Stomach (tissue), 8 donors: ENCODE measurements at regions not wholly inside any gene's neighbourhood (a gene's known extent, or its start where the extent isn't known, plus 50 kb on each side); places are given as distances from the start of the nearest gene placed in this dataset.

Experiments used
- DNase-seq, 2 donors: peaks; one replicate each; pipeline versions ENCODE4 v3.0.0 to v3.0.0-alpha.2; 2013 to 2019
- H3K27ac ChIP-seq, 5 donors: fragments of 200-600 bp in 4 of 5; sonication (generic) in 4 of 5; one replicate each; pipeline ENCODE4 v1.5.1; 2013 to 2019; ENCODE audit warnings: mild to moderate bottlenecking in 1 of 5, moderate library complexity in 1 of 5
- H3K27me3 ChIP-seq, 3 donors: fragments of 200-600 bp; sonication (generic); one replicate each; pipeline ENCODE4 v1.5.1; 2017 to 2019; ENCODE audit warnings: mixed run types in 1 of 3
- H3K36me3 ChIP-seq, 4 donors: fragments of 200-600 bp; sonication (generic); 1 replicate in 3 of 4; 2 replicates in 1 of 4; pipeline ENCODE4 v1.5.1; 2016 to 2019
- H3K4me1 ChIP-seq, 4 donors: fragments of 200-600 bp; sonication (generic); one replicate each; pipeline ENCODE4 v1.5.1; 2016 to 2019
- H3K4me3 ChIP-seq, 4 donors: fragments of 200-600 bp; sonication (generic) in 3 of 4; one replicate each; pipeline ENCODE4 v1.5.1; 2016 to 2019; ENCODE audit warnings: mild to moderate bottlenecking in 1 of 4
- H3K9me3 ChIP-seq, 4 donors: fragments of 200-600 bp; sonication (generic); one replicate each; pipeline ENCODE4 v1.5.1; 2016 to 2019
- EP300 ChIP-seq: sonication (generic); formaldehyde crosslinking; IDR thresholded peaks from one replicate; pipeline ENCODE4 v1.6.1; 2017; ENCODE audit warnings: antibody characterized with exemption
- POLR2A ChIP-seq, 4 donors: fragments of 450-650 bp; IDR thresholded peaks; one replicate each; pipeline ENCODE4 v1.6.1; 2016; ENCODE audit warnings: antibody characterized with exemption in 4 of 4, control low read depth in 2 of 4, mild to moderate bottlenecking in 1 of 4, moderate library complexity in 1 of 4
- POLR2AphosphoS5 ChIP-seq, 3 donors: sonication (generic); formaldehyde crosslinking; IDR thresholded peaks; one replicate each; pipeline ENCODE4 v1.6.1; 2016; ENCODE audit warnings: antibody characterized with exemption in 3 of 3
- WGBS, 5 donors: extraction: QIAGEN DNeasy Blood & Tissue Kit in 3 of 5; methylation state at CpG; one replicate each; pipeline versions ENCODE4 v1.1.5 to v1.1.7; 2013 to 2018; 5-methylcytosine and 5-hydroxymethylcytosine counted together
- intact Hi-C: fragments of 100-400 bp; cut with DNase I; formaldehyde crosslinking; loops from one replicate; pipeline ENCODE4 v1.15.1; 2023; ENCODE audit warnings: low total_unique reads
- TF ChIP-seq, protein P1 (sequence below), 7 experiments: fragments of 450-650 bp in 4 of 7; fragments of 200-600 bp in 3 of 7; sonication (generic) in 3 of 7; IDR thresholded peaks; one replicate each; pipeline ENCODE4 v1.5.1; 2016 to 2019; ENCODE audit warnings: antibody characterized with exemption in 7 of 7, control low read depth in 2 of 7, mild to moderate bottlenecking in 1 of 7
- donor health status: healthy with polysubstance abuse.
- donor health status: Bipolar disorder and iron deficiency.
- donor health status: healthy.

DNA sequence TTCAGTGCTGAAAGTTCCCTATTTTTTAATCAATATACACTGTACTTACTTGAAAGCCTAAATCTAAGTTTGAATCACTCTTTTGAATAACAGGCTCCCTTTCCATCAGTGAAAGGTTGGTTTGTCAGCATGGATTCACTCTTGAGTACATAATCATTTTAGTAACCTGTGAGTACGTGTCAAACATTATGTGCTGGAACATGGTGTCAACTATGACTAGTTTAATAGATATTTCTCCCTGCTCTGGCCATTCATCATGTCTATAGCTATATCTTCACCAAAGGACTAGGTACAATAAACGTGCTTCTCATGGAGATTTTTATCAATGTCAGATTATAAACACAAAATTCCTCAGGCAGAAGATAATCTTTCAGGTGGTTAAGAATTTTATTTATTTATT, 61.7 kb upstream of the MDFIC start:
- TF ChIP-seq, protein P1, sequence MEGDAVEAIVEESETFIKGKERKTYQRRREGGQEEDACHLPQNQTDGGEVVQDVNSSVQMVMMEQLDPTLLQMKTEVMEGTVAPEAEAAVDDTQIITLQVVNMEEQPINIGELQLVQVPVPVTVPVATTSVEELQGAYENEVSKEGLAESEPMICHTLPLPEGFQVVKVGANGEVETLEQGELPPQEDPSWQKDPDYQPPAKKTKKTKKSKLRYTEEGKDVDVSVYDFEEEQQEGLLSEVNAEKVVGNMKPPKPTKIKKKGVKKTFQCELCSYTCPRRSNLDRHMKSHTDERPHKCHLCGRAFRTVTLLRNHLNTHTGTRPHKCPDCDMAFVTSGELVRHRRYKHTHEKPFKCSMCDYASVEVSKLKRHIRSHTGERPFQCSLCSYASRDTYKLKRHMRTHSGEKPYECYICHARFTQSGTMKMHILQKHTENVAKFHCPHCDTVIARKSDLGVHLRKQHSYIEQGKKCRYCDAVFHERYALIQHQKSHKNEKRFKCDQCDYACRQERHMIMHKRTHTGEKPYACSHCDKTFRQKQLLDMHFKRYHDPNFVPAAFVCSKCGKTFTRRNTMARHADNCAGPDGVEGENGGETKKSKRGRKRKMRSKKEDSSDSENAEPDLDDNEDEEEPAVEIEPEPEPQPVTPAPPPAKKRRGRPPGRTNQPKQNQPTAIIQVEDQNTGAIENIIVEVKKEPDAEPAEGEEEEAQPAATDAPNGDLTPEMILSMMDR (IDR thresholded peaks at IDR 0.05), result no peak
- TF ChIP-seq POLR2A (IDR thresholded peaks at IDR 0.05), result no peak
- Histone ChIP-seq H3K4me1 (no peaks in the 10 kb centered on the region), H3K4me3 (no peak overlapping the region), H3K27ac (no peak overlapping the region), H3K27me3 (no peaks in the 10 kb centered on the region), H3K36me3 (no peaks in the 10 kb centered on the region), H3K9me3 (no peaks in the 10 kb centered on the region)
- intact Hi-C loops, result no loop called here
- DNase-seq, result no peak
- 61 to 69% (median 67%) methylated on average over 2 of the region's 2 CpGs for WGBS, 5 donors

DNA sequence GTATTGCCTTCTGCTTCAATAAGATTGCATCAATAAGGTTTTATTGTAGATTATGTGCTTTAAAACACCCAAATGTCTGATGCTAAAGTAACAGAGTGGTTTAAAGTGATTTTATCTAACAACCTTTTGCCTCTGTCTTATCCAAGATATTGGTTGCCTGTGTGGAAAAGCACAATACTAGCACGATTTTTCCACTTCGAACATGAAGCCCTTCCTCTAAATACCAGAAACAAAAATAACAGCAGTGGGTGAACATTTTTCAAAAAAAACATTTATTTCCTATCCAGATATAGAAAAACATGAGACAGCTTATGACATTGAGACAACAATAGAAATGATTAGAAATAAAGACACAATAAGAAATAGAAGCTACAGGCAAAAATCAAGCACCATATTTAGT, 59.5 kb upstream of the MDFIC start:
- Histone ChIP-seq H3K36me3 (no peaks in the 10 kb centered on the region), H3K9me3 (no peaks in the 10 kb centered on the region), H3K27ac (no peak overlapping the region), H3K27me3 (no peaks in the 10 kb centered on the region), H3K4me1 (no peaks in the 10 kb centered on the region), H3K4me3 (no peak overlapping the region)
- TF ChIP-seq EP300, result no peak
- TF ChIP-seq, protein P1 (IDR thresholded peaks at IDR 0.05), result no peak
- no peak for TF ChIP-seq POLR2AphosphoS5 (IDR thresholded peaks at IDR 0.05)
- no peak for TF ChIP-seq POLR2A (IDR thresholded peaks at IDR 0.05)
- no peak for DNase-seq
- intact Hi-C loops, result no loop called here
- 80 to 85% (median 85%) methylated on average over 2 of the region's 2 CpGs for WGBS, 5 donors

DNA sequence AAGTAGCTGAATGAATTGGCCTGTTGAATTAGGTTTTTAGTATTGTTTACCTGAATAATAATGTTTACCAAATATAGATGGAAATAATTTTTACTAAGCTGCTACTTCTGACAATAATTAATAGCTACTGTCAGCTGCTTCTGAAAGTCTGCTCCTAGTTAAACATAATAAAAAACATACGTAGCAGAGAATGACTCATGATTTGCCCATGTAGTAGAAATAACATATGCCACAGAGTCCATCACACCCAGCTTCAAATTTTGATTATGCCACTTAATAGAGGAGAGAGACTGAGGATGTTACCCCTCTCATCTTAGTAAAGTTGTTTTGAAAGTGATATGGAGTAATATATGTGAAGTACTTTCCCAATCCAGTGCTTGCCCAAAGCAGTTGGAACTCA, 57.6 kb upstream of the MDFIC start:
- intact Hi-C loops, result no loop called here
- TF ChIP-seq, protein P1 (IDR thresholded peaks at IDR 0.05), result no peak
- no peak for TF ChIP-seq EP300
- no peak for TF ChIP-seq POLR2A (IDR thresholded peaks at IDR 0.05)
- TF ChIP-seq POLR2AphosphoS5 (IDR thresholded peaks at IDR 0.05), result no peak
- 43 to 64% (median 60%) methylated on average over 1 of the region's 1 CpG for WGBS, 5 donors

DNA sequence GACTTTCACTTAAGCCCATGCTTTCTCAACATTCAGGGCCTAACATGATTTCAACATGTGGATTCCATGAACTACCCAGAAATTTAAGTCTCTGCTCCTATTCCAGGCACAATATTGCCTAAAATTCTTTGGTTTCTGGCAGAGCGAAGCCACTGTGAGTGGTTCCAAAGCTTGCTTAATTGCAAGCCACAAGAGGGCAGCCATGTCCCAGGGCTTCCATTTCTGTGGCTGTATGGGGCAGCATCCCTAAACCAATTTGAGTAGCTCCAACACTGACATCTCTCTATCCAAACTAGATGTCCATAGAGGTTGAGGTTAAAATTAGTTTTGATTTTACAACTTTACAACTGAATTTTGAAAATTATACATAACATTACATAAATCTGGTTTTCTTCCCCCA, 56.3 kb upstream of the MDFIC start:
- no peaks in the 10 kb centered on the region for H3K9me3 ChIP-seq
- TF ChIP-seq, protein P1 (IDR thresholded peaks at IDR 0.05), result peak in 5 of 7 experiments; percentile 24 to 52 (median 40)
- no peak for TF ChIP-seq POLR2A (IDR thresholded peaks at IDR 0.05)
- no peak for TF ChIP-seq EP300
- TF ChIP-seq POLR2AphosphoS5 (IDR thresholded peaks at IDR 0.05), result no peak
- intact Hi-C loops, result no loop called here
- peak; percentile 39 to 57 for DNase-seq
- no peaks in the 10 kb centered on the region for H3K36me3 ChIP-seq
- H3K27me3 ChIP-seq, result no peaks in the 10 kb centered on the region
- H3K4me3 ChIP-seq, result no peak overlapping the region
- no peak overlapping the region for H3K27ac ChIP-seq
- 70 to 89% (median 83%) methylated on average over 1 of the region's 1 CpG for WGBS, 5 donors
- H3K4me1 ChIP-seq, result no peaks in the 10 kb centered on the region

More for the DNA sequence above, 57.6 kb upstream of the MDFIC start:
- H3K4me1 ChIP-seq, result no peaks in the 10 kb centered on the region
- no peaks in the 10 kb centered on the region for H3K27me3 ChIP-seq
- no peaks in the 10 kb centered on the region for H3K36me3 ChIP-seq
- H3K9me3 ChIP-seq, result no peaks in the 10 kb centered on the region
- H3K4me3 ChIP-seq, result no peak overlapping the region
- no peak overlapping the region for H3K27ac ChIP-seq
- DNase-seq, result no peak
